ENCODE measurements at regions not wholly inside any gene's neighbourhood (a gene's known extent, or its start where the extent isn't known, plus 50 kb on each side); places are given as distances from the start of the nearest gene placed in this dataset.

DNA sequence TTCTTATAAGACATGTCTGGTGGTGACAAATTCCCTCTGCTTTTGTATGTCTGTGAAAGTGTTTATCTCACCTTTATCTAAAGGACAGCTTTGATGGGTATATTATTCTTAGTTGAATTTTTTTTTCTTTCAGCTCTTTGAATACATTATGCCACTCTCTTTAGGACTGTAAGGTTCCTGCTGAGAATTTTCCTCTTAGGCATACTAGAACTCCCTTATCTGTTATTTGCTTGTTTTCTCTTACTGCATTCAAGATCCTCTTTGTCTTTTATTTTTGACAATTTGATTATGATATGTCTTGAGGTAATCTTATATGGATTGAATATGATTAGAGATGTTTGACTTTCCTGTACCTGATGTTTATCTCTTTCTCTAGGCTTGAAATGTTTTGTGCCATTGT, 1328.4 kb downstream of the PCDH9 start:
- TF ChIP-seq, protein P1, sequence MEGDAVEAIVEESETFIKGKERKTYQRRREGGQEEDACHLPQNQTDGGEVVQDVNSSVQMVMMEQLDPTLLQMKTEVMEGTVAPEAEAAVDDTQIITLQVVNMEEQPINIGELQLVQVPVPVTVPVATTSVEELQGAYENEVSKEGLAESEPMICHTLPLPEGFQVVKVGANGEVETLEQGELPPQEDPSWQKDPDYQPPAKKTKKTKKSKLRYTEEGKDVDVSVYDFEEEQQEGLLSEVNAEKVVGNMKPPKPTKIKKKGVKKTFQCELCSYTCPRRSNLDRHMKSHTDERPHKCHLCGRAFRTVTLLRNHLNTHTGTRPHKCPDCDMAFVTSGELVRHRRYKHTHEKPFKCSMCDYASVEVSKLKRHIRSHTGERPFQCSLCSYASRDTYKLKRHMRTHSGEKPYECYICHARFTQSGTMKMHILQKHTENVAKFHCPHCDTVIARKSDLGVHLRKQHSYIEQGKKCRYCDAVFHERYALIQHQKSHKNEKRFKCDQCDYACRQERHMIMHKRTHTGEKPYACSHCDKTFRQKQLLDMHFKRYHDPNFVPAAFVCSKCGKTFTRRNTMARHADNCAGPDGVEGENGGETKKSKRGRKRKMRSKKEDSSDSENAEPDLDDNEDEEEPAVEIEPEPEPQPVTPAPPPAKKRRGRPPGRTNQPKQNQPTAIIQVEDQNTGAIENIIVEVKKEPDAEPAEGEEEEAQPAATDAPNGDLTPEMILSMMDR (IDR thresholded peaks at IDR 0.05; ENCODE audit: insufficient read depth, low read depth, low read length, missing control alignments), result no peak
- DNase-seq (ENCODE audit: low read depth), result no peak
- no peak overlapping the region for H3K4me3 ChIP-seq (ENCODE audit: low read length)

GRCh38 chr13:65894049-65894448, 1336.1 kb downstream of the PCDH9 start:
- no peak overlapping the region for H3K4me3 ChIP-seq (ENCODE audit: low read length)
- TF ChIP-seq, protein P1 (IDR thresholded peaks at IDR 0.05; ENCODE audit: insufficient read depth, low read depth, low read length, missing control alignments), result no peak
- DNase-seq (ENCODE audit: low read depth), result no peak

GRCh38 chr13:65892859-65893258, 1337.3 kb downstream of the PCDH9 start:
- no peak overlapping the region for H3K4me3 ChIP-seq (ENCODE audit: low read length)
- TF ChIP-seq, protein P1 (IDR thresholded peaks at IDR 0.05; ENCODE audit: insufficient read depth, low read depth, low read length, missing control alignments), result no peak
- DNase-seq (ENCODE audit: low read depth), result peak; percentile 42

- DNase-seq (ENCODE audit: low read depth), result no peak
- H3K4me3 ChIP-seq (ENCODE audit: low read length), result no peak overlapping the region
- TF ChIP-seq, protein P1 (IDR thresholded peaks at IDR 0.05; ENCODE audit: insufficient read depth, low read depth, low read length, missing control alignments), result no peak
Measured at GRCh38 chr13:65889368-65889767, 1340.8 kb downstream of the PCDH9 start.

- DNase-seq (ENCODE audit: low read depth), result no peak
- H3K4me3 ChIP-seq (ENCODE audit: low read length), result no peak overlapping the region
- TF ChIP-seq, protein P1 (IDR thresholded peaks at IDR 0.05; ENCODE audit: insufficient read depth, low read depth, low read length, missing control alignments), result peak; percentile 32
Measured at GRCh38 chr13:65882810-65883209, 1347.3 kb downstream of the PCDH9 start.

- TF ChIP-seq, protein P1 (IDR thresholded peaks at IDR 0.05; ENCODE audit: insufficient read depth, low read depth, low read length, missing control alignments), result no peak
- DNase-seq (ENCODE audit: low read depth), result peak; percentile 79
- no peak overlapping the region for H3K4me3 ChIP-seq (ENCODE audit: low read length)
Measured at GRCh38 chr13:65881561-65882155, 1348.5 kb downstream of the PCDH9 start.

GRCh38 chr13:65875031-65875430, 1355.1 kb downstream of the PCDH9 start:
- no peak overlapping the region for H3K4me3 ChIP-seq (ENCODE audit: low read length)
- TF ChIP-seq, protein P1 (IDR thresholded peaks at IDR 0.05; ENCODE audit: insufficient read depth, low read depth, low read length, missing control alignments), result no peak

More at GRCh38 chr13:65875031-65875430, 1355.1 kb downstream of the PCDH9 start:
- no peak for DNase-seq (ENCODE audit: low read depth)

All from epithelial cell of esophagus (primary cell).